ENCODE measurements at regions not wholly inside any gene's neighbourhood (a gene's known extent, or its start where the extent isn't known, plus 50 kb on each side); places are given as distances from the start of the nearest gene placed in this dataset.

DNA sequence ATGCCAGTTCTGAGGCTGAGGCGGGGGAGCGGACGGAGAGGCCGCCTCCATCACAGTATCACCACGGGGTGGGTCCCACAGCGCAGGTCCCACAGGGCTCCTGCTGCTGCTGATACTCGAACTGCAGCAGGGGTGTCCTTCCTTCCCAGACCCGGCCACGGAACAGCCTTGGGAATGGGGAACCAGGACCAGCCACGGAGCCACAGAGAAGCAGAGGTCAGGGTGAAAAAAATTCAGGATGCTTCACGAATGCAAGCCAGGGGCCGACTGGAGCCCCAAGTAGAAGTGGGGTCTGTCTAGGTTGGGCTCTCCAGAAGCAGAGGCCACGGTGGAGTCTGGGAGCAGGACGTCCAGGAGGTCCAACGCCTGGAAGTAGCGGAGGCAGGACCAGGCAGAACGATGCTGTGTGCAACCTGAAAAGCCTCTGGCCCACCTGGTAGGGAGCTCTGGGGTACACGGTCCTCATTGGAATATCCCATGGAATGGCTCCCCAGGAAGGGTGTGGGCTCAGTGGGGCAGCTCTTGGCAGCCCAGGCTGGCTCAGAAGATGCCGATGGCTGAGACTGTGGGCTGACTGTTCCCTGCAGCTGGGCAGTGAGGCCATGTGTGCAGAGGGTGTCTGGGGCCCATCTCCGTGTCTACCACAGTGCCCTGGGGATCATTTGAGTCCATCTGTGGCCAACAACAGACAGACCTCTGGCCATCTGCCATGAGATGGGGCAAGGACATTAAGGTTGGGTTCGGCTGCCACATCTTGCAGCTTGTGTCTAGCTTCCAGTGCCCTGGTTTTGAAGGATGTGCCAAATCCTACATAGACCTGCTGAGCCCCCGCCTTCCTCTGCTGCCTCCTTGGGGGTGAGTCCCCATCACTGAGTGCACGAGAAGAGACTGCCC is 66.9 kb upstream of the FCN1 start:
- H3K9me3 ChIP-seq = no peaks in the 10 kb centered on the region
- no peaks in the 10 kb centered on the region for H3K4me1 ChIP-seq
- DNase-seq (peak in 1 of 3 donors; percentile 35), ATAC-seq (no peak)
- intact Hi-C loops (cut with DNase I) = loop anchor here in 1 of 2 donors (5.0 to 10.0 kb wide), 2 partner anchors 202 to 280 kb away; no protein-coding TSS in a partner anchor
- H3K27me3 ChIP-seq = no peaks in the 10 kb centered on the region
- H3K36me3 ChIP-seq = no peaks in the 10 kb centered on the region
- no peak overlapping the region for H3K4me3 ChIP-seq
- H3K27ac ChIP-seq = no peak overlapping the region
- TF ChIP-seq POLR2A (IDR thresholded peaks at IDR 0.05) = no peak
- TF ChIP-seq, protein P1, sequence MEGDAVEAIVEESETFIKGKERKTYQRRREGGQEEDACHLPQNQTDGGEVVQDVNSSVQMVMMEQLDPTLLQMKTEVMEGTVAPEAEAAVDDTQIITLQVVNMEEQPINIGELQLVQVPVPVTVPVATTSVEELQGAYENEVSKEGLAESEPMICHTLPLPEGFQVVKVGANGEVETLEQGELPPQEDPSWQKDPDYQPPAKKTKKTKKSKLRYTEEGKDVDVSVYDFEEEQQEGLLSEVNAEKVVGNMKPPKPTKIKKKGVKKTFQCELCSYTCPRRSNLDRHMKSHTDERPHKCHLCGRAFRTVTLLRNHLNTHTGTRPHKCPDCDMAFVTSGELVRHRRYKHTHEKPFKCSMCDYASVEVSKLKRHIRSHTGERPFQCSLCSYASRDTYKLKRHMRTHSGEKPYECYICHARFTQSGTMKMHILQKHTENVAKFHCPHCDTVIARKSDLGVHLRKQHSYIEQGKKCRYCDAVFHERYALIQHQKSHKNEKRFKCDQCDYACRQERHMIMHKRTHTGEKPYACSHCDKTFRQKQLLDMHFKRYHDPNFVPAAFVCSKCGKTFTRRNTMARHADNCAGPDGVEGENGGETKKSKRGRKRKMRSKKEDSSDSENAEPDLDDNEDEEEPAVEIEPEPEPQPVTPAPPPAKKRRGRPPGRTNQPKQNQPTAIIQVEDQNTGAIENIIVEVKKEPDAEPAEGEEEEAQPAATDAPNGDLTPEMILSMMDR (IDR thresholded peaks at IDR 0.05) = no peak
- whole genome bisulfite sequencing (ENCODE audit: insufficient coverage, low coverage, low lambda C conversion rate, missing lambda C conversion rate) = 56% methylated on average over 7 of the region's 23 CpGs

DNA sequence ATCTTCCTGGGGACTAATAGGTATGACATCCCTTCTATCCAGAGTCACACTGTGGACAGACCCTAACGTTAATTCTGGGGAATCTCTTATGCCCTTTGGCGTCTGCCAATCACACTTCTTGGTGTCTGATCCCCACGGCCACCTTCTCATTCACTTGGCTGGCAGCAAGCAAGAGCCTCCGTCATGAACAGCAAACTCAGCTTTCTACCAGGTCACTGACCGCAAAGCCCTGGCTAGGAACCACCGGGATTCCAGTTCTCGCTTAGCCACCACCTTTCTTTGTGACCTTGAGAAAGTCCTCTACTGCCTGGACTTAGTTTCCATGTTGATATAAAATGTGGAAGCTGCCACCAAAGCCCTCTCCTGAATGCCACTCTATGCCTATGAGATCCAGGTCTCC is 67.7 kb upstream of the FCN1 start:
- intact Hi-C loops (cut with DNase I) = loop anchor here in 1 of 2 donors (10.0 kb wide), 1 partner anchor 281 kb away; no protein-coding TSS in a partner anchor
- H3K27ac ChIP-seq = no peak overlapping the region
- H3K4me1 ChIP-seq = no peaks in the 10 kb centered on the region
- no peak overlapping the region for H3K4me3 ChIP-seq
- H3K27me3 ChIP-seq = no peaks in the 10 kb centered on the region
- TF ChIP-seq POLR2A (IDR thresholded peaks at IDR 0.05) = no peak
- TF ChIP-seq, protein P1 (IDR thresholded peaks at IDR 0.05) = no peak
- no peaks in the 10 kb centered on the region for H3K36me3 ChIP-seq
- ATAC-seq (no peak), DNase-seq (peak in 1 of 3 donors; percentile 18)
- H3K9me3 ChIP-seq = no peaks in the 10 kb centered on the region
- 52% methylated on average over 7 of the region's 7 CpGs for WGBS (ENCODE audit: insufficient coverage, low coverage, low lambda C conversion rate, missing lambda C conversion rate)

DNA sequence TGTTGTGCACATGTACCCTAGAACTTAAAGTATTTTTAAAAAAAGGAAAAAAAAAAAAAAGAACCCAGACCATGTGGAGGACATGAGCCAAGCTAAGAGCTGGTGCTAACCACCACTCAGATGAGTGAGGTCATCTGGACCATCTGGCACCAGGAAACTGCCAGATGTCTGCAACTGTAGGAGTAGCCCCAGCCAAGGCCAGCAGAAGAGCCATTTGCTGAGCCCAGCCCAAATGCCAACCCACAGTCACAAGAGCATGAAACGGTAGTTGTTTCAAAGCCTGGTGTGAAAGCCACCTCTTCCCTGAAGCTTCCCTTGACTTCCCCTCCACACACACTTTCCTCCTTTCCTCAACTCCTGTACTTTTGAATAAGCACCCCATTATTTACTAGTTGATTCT is 69.2 kb upstream of the FCN1 start:
- DNase-seq (peak in 1 of 3 donors; percentile 15), ATAC-seq (no peak)
- TF ChIP-seq POLR2A (IDR thresholded peaks at IDR 0.05) = no peak
- TF ChIP-seq, protein P1 (IDR thresholded peaks at IDR 0.05) = no peak
- no peak overlapping the region for H3K4me3 ChIP-seq
- H3K9me3 ChIP-seq = no peaks in the 10 kb centered on the region
- intact Hi-C loops (cut with DNase I) = loop anchor here in 1 of 2 donors (10.0 kb wide), 1 partner anchor 282 kb away; no protein-coding TSS in a partner anchor
- H3K4me1 ChIP-seq = no peaks in the 10 kb centered on the region
- no peaks in the 10 kb centered on the region for H3K36me3 ChIP-seq
- no peaks in the 10 kb centered on the region for H3K27me3 ChIP-seq
- no CpG with 5 or more reads among the region's 1 CpG for WGBS (ENCODE audit: insufficient coverage, low coverage, low lambda C conversion rate, missing lambda C conversion rate)
- H3K27ac ChIP-seq = no peak overlapping the region

DNA sequence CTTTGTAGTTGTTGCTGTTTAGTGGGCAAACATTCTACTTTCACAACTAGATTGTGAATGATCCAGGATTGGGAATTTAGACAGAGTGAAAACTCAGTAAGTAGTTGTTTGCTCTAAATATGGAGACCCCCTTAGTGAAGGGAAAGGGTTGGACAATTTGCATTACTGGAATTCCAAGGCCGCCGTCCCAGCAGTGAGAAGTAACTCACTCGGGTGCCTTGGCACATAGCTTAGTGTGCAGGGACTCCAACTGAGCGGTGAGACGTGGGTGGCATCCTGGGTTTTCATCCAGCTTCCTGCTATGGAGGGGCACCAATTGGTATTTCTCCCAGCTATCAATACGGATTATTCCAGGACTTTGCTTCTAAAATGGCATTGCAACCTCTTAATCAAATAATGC is 69.7 kb upstream of the FCN1 start:
- H3K27ac ChIP-seq = no peak overlapping the region
- ATAC-seq (no peak), DNase-seq (peak in 1 of 3 donors; percentile 16)
- TF ChIP-seq POLR2A (IDR thresholded peaks at IDR 0.05) = no peak
- TF ChIP-seq, protein P1 (IDR thresholded peaks at IDR 0.05) = no peak
- no peaks in the 10 kb centered on the region for H3K36me3 ChIP-seq
- H3K9me3 ChIP-seq = no peaks in the 10 kb centered on the region
- no peak overlapping the region for H3K4me3 ChIP-seq
- no peaks in the 10 kb centered on the region for H3K27me3 ChIP-seq
- no CpG with 5 or more reads among the region's 6 CpGs for WGBS (ENCODE audit: insufficient coverage, low coverage, low lambda C conversion rate, missing lambda C conversion rate)
- H3K4me1 ChIP-seq = no peaks in the 10 kb centered on the region
- intact Hi-C loops (cut with DNase I) = loop anchor here in 1 of 2 donors (10.0 kb wide), 1 partner anchor 283 kb away; no protein-coding TSS in a partner anchor
